GM18499 (cell line): ENCODE measurements at regions not wholly inside any gene's neighbourhood (a gene's known extent, or its start where the extent isn't known, plus 50 kb on each side); places are given as distances from the start of the nearest gene placed in this dataset.
"Not testable (repeated sequence)": the region's sequence is repeated elsewhere in the genome, so short reads cannot be mapped to it uniquely, and the experiment has no call there.

ENCODE experiments used
- ATAC-seq: cut with Tn5 transposase; IDR thresholded peaks from one replicate; pipeline ENCODE4 v1.9.1; 2021; ENCODE audit warnings: moderate number of reproducible peaks; ENCODE audit not compliant: insufficient read depth, unreplicated experiment

- not testable (repeated sequence) for ATAC-seq
These were observed 124.3 kb downstream of the TP53TG3F start for GRCh38 chr16:33583702-33584101.

GRCh38 chr16:33588589-33588988, 129.2 kb downstream of the TP53TG3F start:
- ATAC-seq = not testable (repeated sequence)

- not testable (repeated sequence) for ATAC-seq
These were observed 133.9 kb downstream of the TP53TG3F start for GRCh38 chr16:33593344-33593743.

GRCh38 chr16:33595074-33595473, 135.7 kb downstream of the TP53TG3F start:
- not testable (repeated sequence) for ATAC-seq

- ATAC-seq = not testable (repeated sequence)
These were observed 141.6 kb downstream of the TP53TG3F start for GRCh38 chr16:33601029-33601428.

- not testable (repeated sequence) for ATAC-seq
These were observed 164.2 kb downstream of the TP53TG3F start for GRCh38 chr16:33623535-33624077.

GRCh38 chr16:33628895-33629294, 169.5 kb downstream of the TP53TG3F start:
- ATAC-seq = not testable (repeated sequence)

- ATAC-seq = not testable (repeated sequence)
These were observed 172.3 kb downstream of the TP53TG3F start for GRCh38 chr16:33631713-33632112.

- ATAC-seq = not testable (repeated sequence)
These were observed 174.6 kb downstream of the TP53TG3F start for GRCh38 chr16:33634057-33634456.

GRCh38 chr16:33636760-33637159, 177.3 kb downstream of the TP53TG3F start:
- ATAC-seq = not testable (repeated sequence)

GRCh38 chr16:33643270-33643669, 183.9 kb downstream of the TP53TG3F start:
- peak; percentile 63 for ATAC-seq

GRCh38 chr16:33643698-33644381, 184.4 kb downstream of the TP53TG3F start:
- peak; percentile 38 for ATAC-seq

GRCh38 chr16:33646386-33646785, 187.0 kb downstream of the TP53TG3F start:
- ATAC-seq = not testable (repeated sequence)

GRCh38 chr16:33655756-33656155, 196.3 kb downstream of the TP53TG3F start:
- not testable (repeated sequence) for ATAC-seq

- not testable (repeated sequence) for ATAC-seq
These were observed 197.0 kb downstream of the TP53TG3F start for GRCh38 chr16:33656394-33656793.

- peak; percentile 47 for ATAC-seq
These were observed 198.3 kb downstream of the TP53TG3F start for GRCh38 chr16:33657717-33658116.

GRCh38 chr16:33680791-33681190, 221.4 kb downstream of the TP53TG3F start:
- not testable (repeated sequence) for ATAC-seq

GRCh38 chr16:33700320-33700719, 240.9 kb downstream of the TP53TG3F start:
- ATAC-seq = not testable (repeated sequence)

- ATAC-seq = not testable (repeated sequence)
These were observed 247.6 kb downstream of the TP53TG3F start for GRCh38 chr16:33706845-33707590.

- not testable (repeated sequence) for ATAC-seq
These were observed 248.2 kb downstream of the TP53TG3F start for GRCh38 chr16:33707591-33707934.
